Activated CD4-positive, alpha-beta T cell treated with anti-CD3 and anti-CD28 coated beads for 36 hours (primary cell): ENCODE measurements at regions not wholly inside any gene's neighbourhood (a gene's known extent, or its start where the extent isn't known, plus 50 kb on each side); places are given as distances from the start of the nearest gene placed in this dataset.
"Not testable (repeated sequence)": the region's sequence is repeated elsewhere in the genome, so short reads cannot be mapped to it uniquely, and the experiment has no call there.

Experiments
- ATAC-seq: fragments of 200-7000 bp; cut with Tn5 transposase; one replicate; pipeline ENCODE4 v1.10.0; 2021; ENCODE audit warnings: mild to moderate bottlenecking, moderate library complexity
- CTCF ChIA-PET: fragments of 350-600 bp; sonication (Branson Sonifier 250); formaldehyde crosslinking; loops from one replicate; lab custom pipeline; 2021; ENCODE audit warnings: antibody characterized with exemption; lab: Charles Lee
- POLR2A ChIA-PET: fragments of 350-600 bp; sonication (Branson Sonifier 250); formaldehyde crosslinking; loops from one replicate; lab custom pipeline; 2021; ENCODE audit warnings: antibody characterized with exemption, inconsistent platforms; lab: Charles Lee
- DNase-seq: peaks from one replicate; pipeline ENCODE4 v3.0.0-alpha.2; 2020
- H3K27ac Mint-ChIP-seq: one replicate; pipeline ENCODE4 v1.8.0; 2021; ENCODE audit warnings: mixed read lengths
- H3K27me3 Mint-ChIP-seq: one replicate; pipeline ENCODE4 v1.8.0; 2021; ENCODE audit warnings: mixed read lengths
- H3K36me3 Mint-ChIP-seq: one replicate; pipeline ENCODE4 v1.8.0; 2021; ENCODE audit warnings: low read depth, mixed read lengths
- H3K4me1 Mint-ChIP-seq: one replicate; pipeline ENCODE4 v1.8.0; 2021; ENCODE audit warnings: mixed read lengths
- H3K4me3 Mint-ChIP-seq: one replicate; pipeline ENCODE4 v1.8.0; 2021; ENCODE audit warnings: mild to moderate bottlenecking, moderate library complexity, mixed read lengths
- H3K9me3 Mint-ChIP-seq: one replicate; pipeline ENCODE4 v1.8.0; 2021; ENCODE audit warnings: low read depth, mixed read lengths
- intact Hi-C, 2 experiments: fragments of 100-400 bp; cut with DNase I in 1 of 2; cut with micrococcal nuclease in 1 of 2; formaldehyde crosslinking; loops; one replicate each; pipeline versions ENCODE4 v1.14.2 to v1.15.1; 2022 to 2024; cut with DNase I, micrococcal nuclease

GRCh38 chr10:22839639-22840038 lies 88.2 kb upstream of the ARMC3 start:
- no peaks in the 10 kb centered on the region for H3K27me3 Mint-ChIP-seq
- no peak for DNase-seq
- CTCF ChIA-PET = no interaction called here
- intact Hi-C loops = no loop called here
- H3K9me3 Mint-ChIP-seq = no peaks in the 10 kb centered on the region
- no peak for ATAC-seq
- H3K4me1 Mint-ChIP-seq = peaks cover 4% of the 10 kb centered on the region
- H3K4me3 Mint-ChIP-seq = no peak overlapping the region
- H3K36me3 Mint-ChIP-seq = no peaks in the 10 kb centered on the region
- POLR2A ChIA-PET = no interaction called here
- H3K27ac Mint-ChIP-seq = no peak overlapping the region

- Mint-ChIP-seq H3K4me1 (peaks cover 4% of the 10 kb centered on the region), H3K27ac (no peak overlapping the region), H3K36me3 (no peaks in the 10 kb centered on the region), H3K9me3 (no peaks in the 10 kb centered on the region), H3K27me3 (no peaks in the 10 kb centered on the region), H3K4me3 (no peak overlapping the region)
- ChIA-PET CTCF (no interaction called here), POLR2A (no interaction called here)
- DNase-seq (no peak), ATAC-seq (no peak)
- intact Hi-C loops = no loop called here
These were observed 90.1 kb upstream of the ARMC3 start for GRCh38 chr10:22837771-22838170.

GRCh38 chr10:22837351-22837750 lies 90.5 kb upstream of the ARMC3 start:
- ChIA-PET CTCF (interaction anchor here (1.5 kb wide), 1 partner anchor 25 kb away, joined by 3 read pairs; no protein-coding TSS in a partner anchor), POLR2A (interaction anchor here (0.7 kb wide), 1 partner anchor 132 kb away, joined by 3 read pairs; no protein-coding TSS in a partner anchor)
- Mint-ChIP-seq H3K4me1 (peaks cover 4% of the 10 kb centered on the region), H3K27ac (no peak overlapping the region), H3K4me3 (no peak overlapping the region), H3K27me3 (no peaks in the 10 kb centered on the region), H3K36me3 (no peaks in the 10 kb centered on the region), H3K9me3 (no peaks in the 10 kb centered on the region)
- intact Hi-C loops = no loop called here
- ATAC-seq (no peak), DNase-seq (no peak)

- Mint-ChIP-seq H3K27ac (no peak overlapping the region), H3K4me3 (no peak overlapping the region), H3K4me1 (peaks cover 4% of the 10 kb centered on the region), H3K36me3 (no peaks in the 10 kb centered on the region), H3K27me3 (no peaks in the 10 kb centered on the region), H3K9me3 (no peaks in the 10 kb centered on the region)
- POLR2A ChIA-PET = no interaction called here
- no peak for DNase-seq
- intact Hi-C loops = no loop called here
- CTCF ChIA-PET = no interaction called here
- no peak for ATAC-seq
These were observed 93.4 kb upstream of the ARMC3 start for GRCh38 chr10:22834471-22834870.

- Mint-ChIP-seq H3K4me3 (no peak overlapping the region), H3K4me1 (peaks cover 4% of the 10 kb centered on the region), H3K36me3 (no peaks in the 10 kb centered on the region), H3K27me3 (no peaks in the 10 kb centered on the region), H3K9me3 (no peaks in the 10 kb centered on the region), H3K27ac (no peak overlapping the region)
- DNase-seq (no peak), ATAC-seq (no peak)
- POLR2A ChIA-PET = no interaction called here
- intact Hi-C loops = no loop called here
- CTCF ChIA-PET = no interaction called here
These were observed 94.1 kb upstream of the ARMC3 start for GRCh38 chr10:22833781-22834180.

GRCh38 chr10:22833353-22833752 lies 94.5 kb upstream of the ARMC3 start:
- ChIA-PET POLR2A (no interaction called here), CTCF (no interaction called here)
- Mint-ChIP-seq H3K9me3 (no peaks in the 10 kb centered on the region), H3K4me3 (no peak overlapping the region), H3K27ac (no peak overlapping the region), H3K4me1 (peaks cover 4% of the 10 kb centered on the region), H3K27me3 (no peaks in the 10 kb centered on the region), H3K36me3 (no peaks in the 10 kb centered on the region)
- intact Hi-C loops = no loop called here
- ATAC-seq (no peak), DNase-seq (no peak)

- H3K27me3 Mint-ChIP-seq = no peaks in the 10 kb centered on the region
- peaks cover 2% of the 10 kb centered on the region for H3K4me1 Mint-ChIP-seq
- DNase-seq = no peak
- CTCF ChIA-PET = no interaction called here
- no peak overlapping the region for H3K27ac Mint-ChIP-seq
- H3K9me3 Mint-ChIP-seq = no peaks in the 10 kb centered on the region
- intact Hi-C loops = no loop called here
- no peak for ATAC-seq
- H3K4me3 Mint-ChIP-seq = no peak overlapping the region
- H3K36me3 Mint-ChIP-seq = no peaks in the 10 kb centered on the region
- POLR2A ChIA-PET = no interaction called here
These were observed 95.0 kb upstream of the ARMC3 start for GRCh38 chr10:22832851-22833250.

GRCh38 chr10:22832066-22832602 lies 95.7 kb upstream of the ARMC3 start:
- Mint-ChIP-seq H3K36me3 (no peaks in the 10 kb centered on the region), H3K4me3 (no peak overlapping the region), H3K9me3 (no peaks in the 10 kb centered on the region), H3K4me1 (no peaks in the 10 kb centered on the region), H3K27ac (no peak overlapping the region), H3K27me3 (no peaks in the 10 kb centered on the region)
- POLR2A ChIA-PET = no interaction called here
- intact Hi-C loops = no loop called here
- CTCF ChIA-PET = interaction anchor here (0.8 kb wide), 1 partner anchor 9 kb away, joined by 3 read pairs; no protein-coding TSS in a partner anchor
- ATAC-seq (no peak), DNase-seq (no peak)

- CTCF ChIA-PET = interaction anchor here (0.8 kb wide), 1 partner anchor 8 kb away, joined by 3 read pairs; no protein-coding TSS in a partner anchor
- no peak overlapping the region for H3K27ac Mint-ChIP-seq
These were observed 96.3 kb upstream of the ARMC3 start for GRCh38 chr10:22831586-22831985.

GRCh38 chr10:22828712-22829111 lies 99.1 kb upstream of the ARMC3 start:
- ATAC-seq, H3K27ac Mint-ChIP-seq, H3K27me3 Mint-ChIP-seq, H3K4me1 Mint-ChIP-seq, DNase-seq, H3K36me3 Mint-ChIP-seq, CTCF ChIA-PET, POLR2A ChIA-PET, H3K9me3 Mint-ChIP-seq, H3K4me3 Mint-ChIP-seq, intact Hi-C loops: not testable (repeated sequence)

More at GRCh38 chr10:22831586-22831985, 96.3 kb upstream of the ARMC3 start:
- Mint-ChIP-seq H3K9me3 (no peaks in the 10 kb centered on the region), H3K36me3 (no peaks in the 10 kb centered on the region), H3K27me3 (no peaks in the 10 kb centered on the region), H3K4me3 (no peak overlapping the region), H3K4me1 (no peaks in the 10 kb centered on the region)
- intact Hi-C loops = no loop called here
- no peak for DNase-seq
- ATAC-seq = no peak
- POLR2A ChIA-PET = no interaction called here

- ATAC-seq (no peak), DNase-seq (no peak)
- H3K9me3 Mint-ChIP-seq = no peaks in the 10 kb centered on the region
- no peaks in the 10 kb centered on the region for H3K36me3 Mint-ChIP-seq
- no peak overlapping the region for H3K4me3 Mint-ChIP-seq
- no peak overlapping the region for H3K27ac Mint-ChIP-seq
- no peaks in the 10 kb centered on the region for H3K4me1 Mint-ChIP-seq
- CTCF ChIA-PET = no interaction called here
- POLR2A ChIA-PET = no interaction called here
- peaks cover 1% of the 10 kb centered on the region for H3K27me3 Mint-ChIP-seq
- intact Hi-C loops = no loop called here
These were observed 102.0 kb upstream of the ARMC3 start for GRCh38 chr10:22825841-22826240.

GRCh38 chr10:22824984-22825383 lies 102.9 kb upstream of the ARMC3 start:
- no peak overlapping the region for H3K27ac Mint-ChIP-seq
- intact Hi-C loops = no loop called here
- H3K4me3 Mint-ChIP-seq = no peak overlapping the region
- H3K4me1 Mint-ChIP-seq = no peaks in the 10 kb centered on the region
- no peaks in the 10 kb centered on the region for H3K36me3 Mint-ChIP-seq
- POLR2A ChIA-PET = no interaction called here
- DNase-seq = no peak
- CTCF ChIA-PET = no interaction called here
- H3K9me3 Mint-ChIP-seq = no peaks in the 10 kb centered on the region
- peaks cover 1% of the 10 kb centered on the region for H3K27me3 Mint-ChIP-seq
- ATAC-seq = no peak
